ENCODE measurements at regions not wholly inside any gene's neighbourhood (a gene's known extent, or its start where the extent isn't known, plus 50 kb on each side); places are given as distances from the start of the nearest gene placed in this dataset.

- no peak overlapping the region for H4K8ac ChIP-seq (ENCODE audit: extremely low read depth, insufficient read depth, low read length)
- H3K56ac ChIP-seq (replicated peaks; ENCODE audit: insufficient read length, low read depth, low read length): no peak overlapping the region
- H3K23me2 ChIP-seq (ENCODE audit: low read depth, low read length): no peaks in the 10 kb centered on the region
- ChIA-PET CTCF (ENCODE audit: partially characterized antibody) (no interaction called here), POLR2A (ENCODE audit: partially characterized antibody) (no interaction called here)
- H2BK120ac ChIP-seq (replicated peaks; ENCODE audit: low read depth, low read length): no peak overlapping the region
- H3K4me2 ChIP-seq (ENCODE audit: insufficient read depth in 1 of 2, low read depth in 2 of 2, low read length in 2 of 2): no peak overlapping the region
- DNase-seq (ENCODE audit: low read depth in 1 of 2, low spot score in 2 of 2) (no peak), FAIRE-seq (no peak)
- no peaks in the 10 kb centered on the region for H3K4me1 ChIP-seq (replicated peaks in 1 of 4; ENCODE audit: control insufficient read depth in 3 of 4, insufficient read depth in 4 of 4, low read length in 3 of 4)
- H3K9ac ChIP-seq (replicated peaks in 1 of 4; ENCODE audit: extremely low read depth in 1 of 4, low read depth in 3 of 4, low read length in 3 of 4): no peak overlapping the region
- H2BK15ac ChIP-seq (ENCODE audit: low read length): no peak overlapping the region
- H2BK12ac ChIP-seq (ENCODE audit: low read depth, low read length): no peak overlapping the region
- H3K79me2 ChIP-seq (ENCODE audit: control insufficient read depth in 1 of 2, insufficient read depth in 2 of 2, low read length in 2 of 2): no peaks in the 10 kb centered on the region
- TF ChIP-seq POLR2A (IDR thresholded peaks at IDR 0.05; ENCODE audit: control extremely low read depth in 1 of 2, low read depth in 2 of 2, low read length in 2 of 2): no peak
- no peak for TF ChIP-seq MAX (IDR thresholded peaks at IDR 0.05)
- TF ChIP-seq FOSL1 (IDR thresholded peaks at IDR 0.05; ENCODE audit: insufficient read depth, low read depth, low read length): no peak
- no peak for TF ChIP-seq SP4 (IDR thresholded peaks at IDR 0.05; ENCODE audit: low read length)
- TF ChIP-seq ZNF274 (IDR thresholded peaks at IDR 0.05; ENCODE audit: borderline replicate concordance, extremely low read depth, low read length): no peak
- no peak for TF ChIP-seq POLR2AphosphoS5 (IDR thresholded peaks at IDR 0.05; ENCODE audit: low read depth, low read length)
- TF ChIP-seq SIN3A (conservative IDR thresholded peaks at IDR 0.05 in 1 of 2, IDR thresholded peaks at IDR 0.05 in 1 of 2; ENCODE audit: low read depth in 1 of 2, low read length in 2 of 2): no peak
- no peak for TF ChIP-seq EZH2 (IDR thresholded peaks at IDR 0.05; ENCODE audit: low read depth, low read length, severe bottlenecking)
- no peak for TF ChIP-seq SAP30 (IDR thresholded peaks at IDR 0.05; ENCODE audit: insufficient read depth, insufficient replicate concordance, low read length)
- no peak for TF ChIP-seq POU5F1 (IDR thresholded peaks at IDR 0.05; ENCODE audit: low read depth, low read length)
- no peaks in the 10 kb centered on the region for H3K36me3 ChIP-seq (ENCODE audit: control insufficient read depth in 2 of 4, insufficient read depth in 4 of 4, low read length in 3 of 4)
- H2AK5ac ChIP-seq (ENCODE audit: low read depth, low read length): no peak overlapping the region
- H2BK20ac ChIP-seq (ENCODE audit: low read length): no peak overlapping the region
- no peak overlapping the region for H4K91ac ChIP-seq (replicated peaks; ENCODE audit: insufficient read length, low read length)
- no peak overlapping the region for H3K14ac ChIP-seq (ENCODE audit: insufficient read length)
- H3K79me1 ChIP-seq (ENCODE audit: low read depth, low read length): no peaks in the 10 kb centered on the region
- 95% methylated on average over 1 of the region's 1 CpG; no CpG with 5 or more reads in 1 of the 2 experiments for WGBS, 2 experiments (ENCODE audit: extremely low coverage in 1 of 2, insufficient coverage in 1 of 2, insufficient read length in 1 of 2, insufficient replicate concordance in 2 of 2, low coverage in 1 of 2, low lambda C conversion rate in 2 of 2, missing lambda C conversion rate in 1 of 2)
- H3K18ac ChIP-seq (ENCODE audit: extremely low read depth, low read length): no peak overlapping the region
- H3K4me3 ChIP-seq (ENCODE audit: extremely low read depth in 1 of 4, insufficient read depth in 2 of 4, low read depth in 3 of 4, low read length in 4 of 4): no peak overlapping the region
- no peak overlapping the region for H2AFZ ChIP-seq (ENCODE audit: low read length)
- no peak overlapping the region for H3K23ac ChIP-seq (ENCODE audit: insufficient read length)
- no peaks in the 10 kb centered on the region for H4K20me1 ChIP-seq (replicated peaks in 1 of 2; ENCODE audit: control insufficient read depth in 1 of 2, insufficient read depth in 2 of 2, low read length in 2 of 2)
- no peak overlapping the region for H3K27ac ChIP-seq (ENCODE audit: low read depth, low read length)
- H2BK5ac ChIP-seq (ENCODE audit: low read depth, low read length): no peak overlapping the region
- H3K9me3 ChIP-seq (ENCODE audit: insufficient read depth in 2 of 2, low read depth in 1 of 2, low read length in 1 of 2): no peaks in the 10 kb centered on the region
- H4K5ac ChIP-seq (ENCODE audit: insufficient read length, low read depth, low read length): no peak overlapping the region
- no peak overlapping the region for H3K4ac ChIP-seq (replicated peaks; ENCODE audit: insufficient read length, low read depth, low read length)
- H3K27me3 ChIP-seq (replicated peaks in 1 of 4; ENCODE audit: control insufficient read depth in 3 of 4, extremely low read depth in 1 of 4, insufficient read depth in 3 of 4, low read length in 3 of 4): no peaks in the 10 kb centered on the region
Observed at GRCh38 chr12:126932156-126932555, 1334.8 kb upstream of the TMEM132C start.
